Progenitor cell of endocrine pancreas (in vitro differentiated cells): ENCODE measurements at regions not wholly inside any gene's neighbourhood (a gene's known extent, or its start where the extent isn't known, plus 50 kb on each side); places are given as distances from the start of the nearest gene placed in this dataset.

Source experiments
- DNase-seq: peaks from one replicate; pipeline ENCODE4 v3.0.0; 2021; ENCODE audit warnings: low spot score; ENCODE audit not compliant: unreplicated experiment
- H3K27ac Mint-ChIP-seq: 2 replicates; pipeline ENCODE4 v1.8.0; 2021; ENCODE audit warnings: mild to moderate bottlenecking, moderate library complexity, mixed read lengths
- H3K27me3 Mint-ChIP-seq: 2 replicates; pipeline ENCODE4 v1.8.0; 2021; ENCODE audit warnings: mixed read lengths
- H3K36me3 Mint-ChIP-seq: 2 replicates; pipeline ENCODE4 v1.8.0; 2022; ENCODE audit warnings: mixed read lengths; ENCODE audit not compliant: insufficient read depth
- H3K4me1 Mint-ChIP-seq: 2 replicates; pipeline ENCODE4 v1.8.0; 2021; ENCODE audit warnings: low read depth, mixed read lengths
- H3K4me3 Mint-ChIP-seq: 2 replicates; pipeline ENCODE4 v1.8.0; 2021; ENCODE audit warnings: low read depth, mild to moderate bottlenecking, moderate library complexity, mixed read lengths
- H3K9me3 Mint-ChIP-seq: 2 replicates; pipeline ENCODE4 v1.8.0; 2021; ENCODE audit warnings: low read depth, mixed read lengths
- TF ChIP-seq, protein P1 (sequence below): fragments of 200-600 bp; sonication (generic); IDR thresholded peaks from one replicate; pipeline ENCODE4 v1.5.0; 2021; ENCODE audit warnings: antibody characterized with exemption, mild to moderate bottlenecking; ENCODE audit not compliant: unreplicated experiment

DNA sequence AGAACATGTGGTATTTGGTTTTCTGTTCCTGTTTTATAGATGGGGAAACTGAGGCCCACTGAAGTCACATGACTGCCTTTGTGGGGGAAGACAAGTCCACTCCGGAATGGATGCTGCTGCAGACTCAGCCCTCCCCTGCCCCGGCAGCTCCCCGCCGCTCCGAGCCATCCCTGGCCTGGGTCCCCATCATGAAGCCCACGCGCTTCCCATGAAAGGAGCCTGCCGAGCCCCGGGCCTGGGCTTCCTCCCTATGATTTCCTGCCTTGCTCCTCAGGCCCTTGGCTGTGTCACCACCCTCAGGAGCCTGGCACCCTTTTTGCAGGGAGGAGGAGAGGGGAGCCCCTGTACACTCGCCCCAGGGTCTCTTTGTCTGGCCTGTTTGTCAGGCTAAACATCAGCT, 125.3 kb upstream of the FOXF1 start:
- TF ChIP-seq, protein P1, sequence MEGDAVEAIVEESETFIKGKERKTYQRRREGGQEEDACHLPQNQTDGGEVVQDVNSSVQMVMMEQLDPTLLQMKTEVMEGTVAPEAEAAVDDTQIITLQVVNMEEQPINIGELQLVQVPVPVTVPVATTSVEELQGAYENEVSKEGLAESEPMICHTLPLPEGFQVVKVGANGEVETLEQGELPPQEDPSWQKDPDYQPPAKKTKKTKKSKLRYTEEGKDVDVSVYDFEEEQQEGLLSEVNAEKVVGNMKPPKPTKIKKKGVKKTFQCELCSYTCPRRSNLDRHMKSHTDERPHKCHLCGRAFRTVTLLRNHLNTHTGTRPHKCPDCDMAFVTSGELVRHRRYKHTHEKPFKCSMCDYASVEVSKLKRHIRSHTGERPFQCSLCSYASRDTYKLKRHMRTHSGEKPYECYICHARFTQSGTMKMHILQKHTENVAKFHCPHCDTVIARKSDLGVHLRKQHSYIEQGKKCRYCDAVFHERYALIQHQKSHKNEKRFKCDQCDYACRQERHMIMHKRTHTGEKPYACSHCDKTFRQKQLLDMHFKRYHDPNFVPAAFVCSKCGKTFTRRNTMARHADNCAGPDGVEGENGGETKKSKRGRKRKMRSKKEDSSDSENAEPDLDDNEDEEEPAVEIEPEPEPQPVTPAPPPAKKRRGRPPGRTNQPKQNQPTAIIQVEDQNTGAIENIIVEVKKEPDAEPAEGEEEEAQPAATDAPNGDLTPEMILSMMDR: no peak
- H3K9me3 Mint-ChIP-seq: no peaks in the 10 kb centered on the region
- peaks cover 48% of the 10 kb centered on the region for H3K27me3 Mint-ChIP-seq
- DNase-seq: no peak
- H3K36me3 Mint-ChIP-seq: no peaks in the 10 kb centered on the region
- no peak overlapping the region for H3K4me3 Mint-ChIP-seq
- H3K4me1 Mint-ChIP-seq: peaks cover 2% of the 10 kb centered on the region
- no peak overlapping the region for H3K27ac Mint-ChIP-seq

DNA sequence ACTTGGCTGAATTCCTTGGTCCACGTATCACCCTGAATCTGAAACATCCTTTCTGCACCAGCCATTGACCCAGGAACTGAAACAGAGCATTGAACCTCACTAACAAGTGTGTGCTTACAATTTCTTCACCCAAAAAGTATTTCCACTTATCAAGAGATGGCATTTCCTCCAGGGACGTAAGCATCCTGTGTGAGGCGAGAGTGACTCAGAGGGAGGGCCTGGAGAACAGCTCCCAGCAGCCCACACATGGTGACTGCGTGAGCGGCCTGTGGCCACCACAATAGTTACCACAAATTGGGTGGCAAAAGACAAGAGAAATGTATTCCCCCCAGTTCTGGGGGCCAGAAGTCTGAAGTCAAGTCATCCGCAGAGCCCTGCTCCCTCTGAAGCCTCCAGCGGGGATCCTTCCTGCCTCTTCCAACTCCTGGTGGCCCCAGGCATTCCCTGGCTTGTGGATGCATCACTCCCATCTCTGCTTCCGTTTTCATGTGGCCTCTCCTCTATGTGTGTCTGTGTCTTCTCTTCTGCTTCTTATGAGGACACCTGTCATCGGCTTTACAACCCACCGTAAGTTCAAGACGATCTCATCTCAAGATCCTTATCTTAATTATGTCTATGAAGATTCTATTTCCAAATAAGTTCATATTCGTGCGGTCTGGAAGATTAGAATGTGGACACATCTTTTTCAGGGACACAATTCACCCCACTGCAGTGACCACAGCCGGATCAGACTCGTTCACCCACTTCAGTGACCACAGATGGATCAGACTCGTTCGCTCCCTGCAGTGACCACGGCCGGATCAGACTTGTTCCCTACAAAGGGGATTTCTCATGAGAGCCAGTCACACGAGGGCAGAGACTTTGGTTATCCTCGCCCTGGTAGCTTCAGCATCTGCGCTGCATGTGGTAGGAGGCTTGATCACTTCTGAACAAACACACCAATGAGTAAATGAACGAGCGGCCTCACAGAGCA, 122.6 kb upstream of the FOXF1 start:
- Mint-ChIP-seq H3K27ac (no peak overlapping the region), H3K36me3 (no peaks in the 10 kb centered on the region), H3K4me3 (no peak overlapping the region), H3K4me1 (peaks cover 2% of the 10 kb centered on the region), H3K9me3 (no peaks in the 10 kb centered on the region), H3K27me3 (peaks cover 34% of the 10 kb centered on the region)
- TF ChIP-seq, protein P1: no peak
- no peak for DNase-seq

DNA sequence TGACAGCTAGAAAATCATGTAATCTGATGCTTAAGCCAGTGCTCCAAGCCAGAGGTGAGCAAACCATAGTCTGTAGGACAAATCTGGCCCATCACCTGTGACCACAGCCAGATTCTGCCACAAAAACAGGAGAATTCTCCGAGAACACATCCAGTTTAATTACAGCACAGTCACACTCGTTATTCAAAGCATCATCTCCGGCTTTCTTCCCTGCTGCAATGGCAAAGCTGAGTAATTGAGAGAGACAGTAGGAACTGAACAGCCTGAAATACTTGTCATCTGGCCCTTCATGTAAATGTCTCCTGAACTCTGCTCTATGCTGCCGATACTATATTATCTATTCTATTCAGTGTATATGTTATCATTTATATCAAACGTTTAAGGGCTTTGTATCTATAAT, 121.4 kb upstream of the FOXF1 start:
- H3K36me3 Mint-ChIP-seq: no peaks in the 10 kb centered on the region
- no peak overlapping the region for H3K4me3 Mint-ChIP-seq
- no peaks in the 10 kb centered on the region for H3K9me3 Mint-ChIP-seq
- no peak overlapping the region for H3K27ac Mint-ChIP-seq
- no peak for DNase-seq
- TF ChIP-seq, protein P1: no peak
- H3K4me1 Mint-ChIP-seq: no peaks in the 10 kb centered on the region
- H3K27me3 Mint-ChIP-seq: peaks cover 24% of the 10 kb centered on the region

DNA sequence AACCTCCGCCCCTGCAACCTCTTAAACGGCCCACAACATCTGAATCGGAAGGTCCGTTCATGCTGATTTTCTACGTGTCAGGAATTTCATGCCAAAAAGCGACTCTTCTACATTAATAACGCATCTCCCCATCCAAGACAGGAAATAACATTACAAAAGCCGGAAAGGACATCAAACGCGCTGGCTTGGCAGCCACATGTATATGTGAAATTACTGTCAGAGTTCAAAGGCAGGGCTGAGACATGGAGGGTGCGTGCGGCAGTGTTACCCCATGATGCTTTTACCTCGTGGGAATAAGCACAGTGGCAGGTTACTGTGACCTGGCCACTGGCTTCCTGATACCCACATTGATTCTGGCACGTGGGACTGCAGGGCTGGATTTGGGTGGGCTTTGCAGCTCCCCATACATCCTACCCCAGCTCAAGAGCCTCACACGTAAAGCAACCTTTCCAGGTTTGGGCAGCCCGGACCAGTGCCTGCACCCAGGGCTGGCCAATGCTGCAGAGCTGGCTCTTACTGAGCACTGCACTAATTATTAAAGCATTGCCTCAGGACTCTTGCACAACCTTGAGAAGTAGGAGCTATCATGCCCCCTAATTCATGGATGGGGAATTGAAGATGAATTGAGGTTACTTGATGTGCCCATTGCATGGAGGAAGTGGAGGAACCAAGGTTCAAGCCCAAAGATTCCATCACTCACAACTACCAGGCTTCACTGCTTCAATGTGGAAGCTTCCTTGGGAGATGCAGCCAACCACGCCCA, 120.6 kb upstream of the FOXF1 start:
- TF ChIP-seq, protein P1: no peak
- no peaks in the 10 kb centered on the region for H3K36me3 Mint-ChIP-seq
- no peak overlapping the region for H3K4me3 Mint-ChIP-seq
- no peak for DNase-seq
- H3K27ac Mint-ChIP-seq: no peak overlapping the region
- peaks cover 24% of the 10 kb centered on the region for H3K27me3 Mint-ChIP-seq
- no peaks in the 10 kb centered on the region for H3K4me1 Mint-ChIP-seq
- H3K9me3 Mint-ChIP-seq: no peaks in the 10 kb centered on the region

DNA sequence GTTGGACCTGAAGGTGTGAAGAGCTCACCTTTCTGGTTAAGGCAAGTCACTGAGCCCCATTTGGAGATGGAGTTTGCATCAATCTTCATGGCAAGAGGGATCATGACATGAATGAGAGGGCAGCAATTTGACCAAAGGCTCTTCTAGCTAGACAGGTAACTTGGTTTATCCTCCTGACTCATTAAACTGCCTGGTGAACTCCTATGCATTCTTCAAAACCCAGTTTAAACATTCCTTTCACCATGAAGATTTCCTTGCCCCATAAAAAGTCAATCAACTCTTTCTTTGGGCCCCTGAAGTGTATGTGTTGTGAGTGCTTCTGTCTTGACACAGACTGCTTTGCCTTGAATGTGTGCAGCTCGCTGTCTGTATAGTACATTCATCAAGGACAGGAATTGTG, 120.0 kb upstream of the FOXF1 start:
- no peaks in the 10 kb centered on the region for H3K4me1 Mint-ChIP-seq
- H3K4me3 Mint-ChIP-seq: no peak overlapping the region
- H3K9me3 Mint-ChIP-seq: no peaks in the 10 kb centered on the region
- TF ChIP-seq, protein P1: no peak
- DNase-seq: no peak
- no peak overlapping the region for H3K27ac Mint-ChIP-seq
- no peaks in the 10 kb centered on the region for H3K36me3 Mint-ChIP-seq
- peaks cover 26% of the 10 kb centered on the region for H3K27me3 Mint-ChIP-seq
